ENCODE measurements at regions not wholly inside any gene's neighbourhood (a gene's known extent, or its start where the extent isn't known, plus 50 kb on each side); places are given as distances from the start of the nearest gene placed in this dataset.

- Mint-ChIP-seq H3K4me1 (peaks cover 3% of the 10 kb centered on the region), H3K9me3 (no peaks in the 10 kb centered on the region), H3K27ac (no peak overlapping the region), H3K4me3 (no peak overlapping the region), H3K36me3 (ENCODE audit: low read depth) (no peaks in the 10 kb centered on the region), H3K27me3 (no peaks in the 10 kb centered on the region)
- ATAC-seq (ENCODE audit: low read depth) = no peak
- TF ChIP-seq, protein P1, sequence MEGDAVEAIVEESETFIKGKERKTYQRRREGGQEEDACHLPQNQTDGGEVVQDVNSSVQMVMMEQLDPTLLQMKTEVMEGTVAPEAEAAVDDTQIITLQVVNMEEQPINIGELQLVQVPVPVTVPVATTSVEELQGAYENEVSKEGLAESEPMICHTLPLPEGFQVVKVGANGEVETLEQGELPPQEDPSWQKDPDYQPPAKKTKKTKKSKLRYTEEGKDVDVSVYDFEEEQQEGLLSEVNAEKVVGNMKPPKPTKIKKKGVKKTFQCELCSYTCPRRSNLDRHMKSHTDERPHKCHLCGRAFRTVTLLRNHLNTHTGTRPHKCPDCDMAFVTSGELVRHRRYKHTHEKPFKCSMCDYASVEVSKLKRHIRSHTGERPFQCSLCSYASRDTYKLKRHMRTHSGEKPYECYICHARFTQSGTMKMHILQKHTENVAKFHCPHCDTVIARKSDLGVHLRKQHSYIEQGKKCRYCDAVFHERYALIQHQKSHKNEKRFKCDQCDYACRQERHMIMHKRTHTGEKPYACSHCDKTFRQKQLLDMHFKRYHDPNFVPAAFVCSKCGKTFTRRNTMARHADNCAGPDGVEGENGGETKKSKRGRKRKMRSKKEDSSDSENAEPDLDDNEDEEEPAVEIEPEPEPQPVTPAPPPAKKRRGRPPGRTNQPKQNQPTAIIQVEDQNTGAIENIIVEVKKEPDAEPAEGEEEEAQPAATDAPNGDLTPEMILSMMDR (IDR thresholded peaks at IDR 0.05) = no peak
- intact Hi-C loops (cut with micrococcal nuclease) = no loop called here
- POLR2A ChIA-PET = no interaction called here
- DNase-seq = no peak
- CTCF ChIA-PET = no interaction called here
These were observed 208.2 kb downstream of the CLIC5 start for GRCh38 chr6:45807311-45808041.

GRCh38 chr6:45806172-45806571, 209.5 kb downstream of the CLIC5 start:
- ChIA-PET POLR2A (no interaction called here), CTCF (no interaction called here)
- ATAC-seq (ENCODE audit: low read depth) = no peak
- Mint-ChIP-seq H3K9me3 (no peaks in the 10 kb centered on the region), H3K27me3 (no peaks in the 10 kb centered on the region), H3K4me3 (no peak overlapping the region), H3K4me1 (peaks cover 7% of the 10 kb centered on the region), H3K36me3 (ENCODE audit: low read depth) (no peaks in the 10 kb centered on the region), H3K27ac (no peak overlapping the region)
- no peak for DNase-seq
- intact Hi-C loops (cut with micrococcal nuclease) = no loop called here
- TF ChIP-seq, protein P1 (IDR thresholded peaks at IDR 0.05) = no peak

- Mint-ChIP-seq H3K4me1 (peaks cover 4% of the 10 kb centered on the region), H3K36me3 (ENCODE audit: low read depth) (no peaks in the 10 kb centered on the region), H3K9me3 (no peaks in the 10 kb centered on the region), H3K27ac (no peak overlapping the region), H3K4me3 (no peak overlapping the region), H3K27me3 (no peaks in the 10 kb centered on the region)
- ChIA-PET CTCF (no interaction called here), POLR2A (no interaction called here)
- DNase-seq (no peak), ATAC-seq (ENCODE audit: low read depth) (no peak)
- intact Hi-C loops (cut with micrococcal nuclease) = no loop called here
- TF ChIP-seq, protein P1 (IDR thresholded peaks at IDR 0.05) = no peak
These were observed 212.6 kb downstream of the CLIC5 start for GRCh38 chr6:45803071-45803470.

DNA sequence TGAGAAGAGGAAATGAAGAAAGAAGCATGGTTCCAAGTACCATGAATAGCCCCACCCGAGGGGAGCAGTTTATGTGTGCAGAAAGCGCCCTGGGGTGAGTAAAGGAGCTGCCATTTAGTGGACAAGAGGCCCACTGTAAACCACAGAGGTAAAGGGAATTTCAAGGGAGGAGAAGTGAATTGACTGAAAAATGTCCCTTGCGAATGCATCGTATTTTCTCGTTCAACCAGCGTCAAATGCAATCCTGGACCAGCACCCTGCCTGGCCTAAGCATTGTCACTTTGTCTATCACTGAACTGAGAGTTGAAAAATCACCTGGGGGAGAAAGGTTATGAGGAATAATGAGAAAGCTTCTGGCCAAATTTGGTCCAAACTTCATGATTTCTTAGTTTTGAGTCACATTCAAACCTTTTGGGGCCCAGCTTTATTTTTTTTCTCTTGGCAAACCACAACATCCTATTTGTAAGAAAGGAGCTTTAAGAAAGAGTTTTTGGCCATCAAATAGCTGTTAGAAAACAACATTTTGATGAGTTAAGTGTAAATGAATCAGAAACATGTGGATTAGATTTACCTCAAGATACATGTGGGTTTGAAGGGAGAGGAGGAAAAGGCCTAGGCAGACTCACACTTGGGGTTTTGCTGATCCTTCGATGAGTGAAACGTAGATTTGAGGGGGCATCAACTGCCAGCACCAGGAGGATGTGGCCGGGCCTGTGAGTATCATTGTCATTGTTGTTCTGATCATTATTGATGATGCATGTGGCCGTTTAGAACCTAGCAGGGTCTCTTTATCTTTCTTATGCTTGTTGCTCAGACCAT, 214.0 kb downstream of the CLIC5 start:
- intact Hi-C loops (cut with micrococcal nuclease) = no loop called here
- POLR2A ChIA-PET = no interaction called here
- Mint-ChIP-seq H3K27ac (no peak overlapping the region), H3K36me3 (ENCODE audit: low read depth) (no peaks in the 10 kb centered on the region), H3K4me3 (no peak overlapping the region), H3K9me3 (no peaks in the 10 kb centered on the region), H3K27me3 (no peaks in the 10 kb centered on the region), H3K4me1 (peaks cover 4% of the 10 kb centered on the region)
- ATAC-seq (ENCODE audit: low read depth) = no peak
- TF ChIP-seq, protein P1 (IDR thresholded peaks at IDR 0.05) = no peak
- no peak for DNase-seq
- CTCF ChIA-PET = no interaction called here

GRCh38 chr6:45800911-45801310, 214.7 kb downstream of the CLIC5 start:
- CTCF ChIA-PET = no interaction called here
- Mint-ChIP-seq H3K9me3 (no peaks in the 10 kb centered on the region), H3K36me3 (ENCODE audit: low read depth) (no peaks in the 10 kb centered on the region), H3K4me1 (peaks cover 4% of the 10 kb centered on the region), H3K27me3 (no peaks in the 10 kb centered on the region), H3K4me3 (no peak overlapping the region), H3K27ac (no peak overlapping the region)
- POLR2A ChIA-PET = no interaction called here
- TF ChIP-seq, protein P1 (IDR thresholded peaks at IDR 0.05) = no peak
- intact Hi-C loops (cut with micrococcal nuclease) = no loop called here
- DNase-seq (no peak), ATAC-seq (ENCODE audit: low read depth) (no peak)

Data from activated B cell treated with CpG ODN at 0.5 μM for 24 hours (primary cell).